SK-N-SH (cell line): ENCODE measurements at regions not wholly inside any gene's neighbourhood (a gene's known extent, or its start where the extent isn't known, plus 50 kb on each side); places are given as distances from the start of the nearest gene placed in this dataset.

ENCODE experiments used
- CTCF ChIP-seq: fragments of 200-600 bp; sonication (generic); IDR thresholded peaks from 2 replicates; pipeline ENCODE4 v1.6.1; 2017; ENCODE audit warnings: antibody characterized with exemption, mild to moderate bottlenecking, moderate library complexity
- NRF1 ChIP-seq: IDR thresholded peaks from 2 replicates; pipeline ENCODE4 v1.6.1; 2012; ENCODE audit warnings: low read depth, mild to moderate bottlenecking, low read length
- PBX3 ChIP-seq: IDR thresholded peaks from 2 replicates; pipeline ENCODE4; 2012
- RAD21 ChIP-seq: IDR thresholded peaks from 2 replicates; pipeline ENCODE4 v1.6.1; 2012; ENCODE audit warnings: mild to moderate bottlenecking, low read length
- REST ChIP-seq: IDR thresholded peaks from 2 replicates; pipeline ENCODE4 v1.6.1; 2012; ENCODE audit warnings: mild to moderate bottlenecking, low read depth, low read length, moderate library complexity
- TAF1 ChIP-seq: IDR thresholded peaks from 2 replicates; pipeline ENCODE4 v1.6.1; 2012; ENCODE audit warnings: low read depth, mild to moderate bottlenecking, low read length, moderate library complexity, borderline replicate concordance
- USF2 ChIP-seq: fragments of 150-350 bp; IDR thresholded peaks from 2 replicates; pipeline ENCODE4 v1.6.1; 2017; ENCODE audit warnings: antibody characterized with exemption, low read length, low read depth, borderline replicate concordance
- ZBTB33 ChIP-seq: IDR thresholded peaks from 2 replicates; pipeline ENCODE4 v1.4.0; 2012; ENCODE audit warnings: low read depth, borderline replicate concordance

- TF ChIP-seq RAD21 (no peak), ZBTB33 (no peak), CTCF (no peak), NRF1 (no peak), REST (no peak), PBX3 (no peak), TAF1 (no peak), USF2 (no peak)
Measured at GRCh38 chr2:22701561-22702160, 683.3 kb upstream of the KLHL29 start.
